AG09319 (cell line): ENCODE measurements at regions not wholly inside any gene's neighbourhood (a gene's known extent, or its start where the extent isn't known, plus 50 kb on each side); places are given as distances from the start of the nearest gene placed in this dataset.

Experiments used
- DNase-seq: peaks from one replicate; pipeline ENCODE4 v3.0.0-alpha.2; 2010; ENCODE audit warnings: low read depth; ENCODE audit errors: extremely low read depth
- CTCF ChIP-seq: IDR thresholded peaks from 2 replicates; pipeline ENCODE4 v1.5.1; 2011; ENCODE audit warnings: low read depth, mild to moderate bottlenecking, inconsistent platforms, low read length, moderate library complexity

DNA sequence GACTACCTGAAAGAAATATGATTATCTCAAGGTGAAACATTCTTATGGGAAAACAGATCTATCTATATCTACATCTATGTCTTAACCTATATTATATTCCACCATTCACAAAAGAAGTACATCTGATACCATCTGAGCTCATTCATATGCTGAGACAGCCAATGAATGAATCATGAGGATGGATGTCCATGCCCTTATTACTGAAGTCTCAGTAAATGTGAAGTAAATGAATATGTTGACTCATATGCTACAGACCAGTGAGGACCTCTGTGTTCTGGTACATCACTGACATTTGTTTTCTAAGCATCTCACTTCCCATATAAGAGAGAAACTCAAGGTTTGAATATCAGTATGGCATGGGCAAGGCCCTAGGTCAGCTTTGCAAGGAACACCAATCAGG is 311.2 kb upstream of the TMC3 start:
- DNase-seq: no peak
- no peak for TF ChIP-seq CTCF

GRCh38 chr15:81680829-81681228 is 306.8 kb upstream of the TMC3 start:
- no peak for TF ChIP-seq CTCF

GRCh38 chr15:81666839-81667238 is 292.8 kb upstream of the TMC3 start:
- TF ChIP-seq CTCF: no peak
- no peak for DNase-seq

More at GRCh38 chr15:81680829-81681228, 306.8 kb upstream of the TMC3 start:
- DNase-seq: no peak

GRCh38 chr15:81660976-81661375 is 287.0 kb upstream of the TMC3 start:
- DNase-seq: no peak
- no peak for TF ChIP-seq CTCF

DNA sequence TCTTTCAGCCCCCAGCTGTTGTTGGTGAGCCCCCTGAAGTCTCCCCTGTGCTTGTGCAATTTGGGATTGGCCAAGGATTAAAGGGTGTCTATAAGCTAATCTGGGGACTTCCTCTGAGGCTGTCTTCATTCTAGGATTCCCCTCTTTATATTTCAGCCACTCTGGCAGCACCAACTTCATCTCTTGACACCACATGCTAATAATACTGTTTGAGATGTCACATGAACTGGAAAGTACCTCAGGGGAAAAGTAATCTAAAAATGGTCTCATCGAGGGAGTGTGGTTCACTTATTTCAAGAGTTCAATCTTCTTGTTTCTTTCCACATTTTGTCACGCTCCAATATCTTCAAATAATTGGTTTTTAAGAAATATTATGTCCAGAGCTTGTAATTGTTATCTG is 279.2 kb upstream of the TMC3 start:
- TF ChIP-seq CTCF: no peak

GRCh38 chr15:81645470-81645869 is 271.5 kb upstream of the TMC3 start:
- no peak for DNase-seq
- no peak for TF ChIP-seq CTCF

More for the DNA sequence above, 279.2 kb upstream of the TMC3 start:
- DNase-seq: no peak

GRCh38 chr15:81643771-81644170 is 269.8 kb upstream of the TMC3 start:
- DNase-seq: no peak
- TF ChIP-seq CTCF: no peak
